Hematopoietic multipotent progenitor cell treated with erythropoietin and hydrocortisone succinate and interleukin-3 and kit ligand, for 15 days (in vitro differentiated cells): ENCODE measurements at regions not wholly inside any gene's neighbourhood (a gene's known extent, or its start where the extent isn't known, plus 50 kb on each side); places are given as distances from the start of the nearest gene placed in this dataset.
"Not testable (repeated sequence)": the region's sequence is repeated elsewhere in the genome, so short reads cannot be mapped to it uniquely, and the experiment has no call there.

Source experiments
- DNase-seq: peaks from one replicate; pipeline ENCODE4 v3.0.0-alpha.2; 2015; ENCODE audit warnings: low spot score

DNA sequence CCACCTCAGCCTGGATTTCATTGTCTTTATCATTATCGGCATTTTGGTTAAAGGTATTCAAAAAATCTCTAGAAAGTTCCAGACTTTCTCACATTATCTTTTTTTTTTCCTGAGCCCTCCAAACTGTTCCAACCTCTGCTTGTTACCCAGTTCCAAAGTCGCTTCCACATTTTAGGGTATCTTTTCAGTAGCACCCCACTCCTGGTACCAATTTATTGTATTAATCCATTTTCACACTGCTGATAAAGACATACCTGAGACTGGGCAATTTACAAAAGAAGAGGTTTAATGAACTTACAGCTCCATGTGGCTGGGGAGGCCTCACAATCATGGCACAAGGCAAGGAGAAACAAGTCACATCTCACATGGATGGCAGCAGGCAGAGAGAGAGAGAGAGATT, 145.5 kb upstream of the SSTR1 start:
- DNase-seq, result not testable (repeated sequence)

DNA sequence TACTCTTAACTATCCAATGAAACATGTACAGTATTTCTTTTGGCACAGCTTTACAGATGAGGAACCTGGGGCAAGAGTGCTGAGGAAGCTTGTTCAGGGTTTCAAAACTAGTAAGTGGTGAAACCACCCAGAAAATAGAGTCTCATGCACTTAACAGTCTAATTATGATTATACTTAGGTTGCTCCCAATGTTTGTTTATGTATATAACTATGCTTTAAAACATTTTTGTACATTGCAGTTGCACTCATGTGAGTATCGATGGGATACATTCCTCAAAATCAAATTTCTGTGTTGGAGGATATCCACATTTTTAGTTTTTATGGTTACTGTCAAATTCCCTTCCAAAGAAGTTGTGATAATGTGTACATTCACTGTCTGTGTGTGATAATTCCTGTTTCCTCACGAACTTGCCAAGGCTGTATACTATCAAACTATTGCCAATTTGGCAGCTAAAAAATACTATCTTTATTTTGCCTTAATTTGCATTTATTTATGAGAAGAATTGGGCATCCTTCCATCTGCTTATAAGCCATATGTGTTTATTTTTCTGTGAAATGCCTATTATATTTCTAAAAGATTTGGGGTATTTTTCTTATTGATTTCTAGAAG, 143.9 kb upstream of the SSTR1 start:
- no peak for DNase-seq

DNA sequence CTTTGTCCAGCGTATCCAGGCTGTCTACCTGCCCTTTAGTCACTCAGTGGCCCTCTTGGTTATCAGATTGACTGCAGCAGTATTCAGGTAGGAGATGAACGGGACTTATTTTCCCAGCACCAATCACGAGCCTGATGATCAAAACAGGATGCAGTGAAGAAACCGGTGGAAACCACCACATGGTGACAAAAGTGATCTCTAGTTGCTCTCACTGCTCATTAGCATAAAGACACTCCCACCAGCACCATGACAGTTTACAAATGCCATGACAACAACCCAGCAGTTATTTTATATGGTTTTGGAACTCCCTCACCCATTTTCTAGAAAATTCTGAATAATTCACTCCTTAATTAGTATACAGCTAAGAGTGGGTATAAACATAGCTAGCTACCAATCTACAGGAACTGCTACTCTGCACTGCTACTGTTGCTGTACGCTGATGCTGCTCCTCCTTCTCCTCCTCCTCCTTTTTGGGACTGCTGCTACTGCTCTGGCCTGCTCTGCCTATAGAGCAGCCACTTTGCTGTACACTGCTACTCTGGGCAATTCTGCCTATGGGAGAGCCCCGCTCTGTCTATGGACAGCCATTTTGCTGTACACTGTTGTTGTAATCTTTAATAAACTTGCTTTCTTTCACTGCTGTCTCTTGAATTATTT, 142.5 kb upstream of the SSTR1 start:
- DNase-seq, result no peak

DNA sequence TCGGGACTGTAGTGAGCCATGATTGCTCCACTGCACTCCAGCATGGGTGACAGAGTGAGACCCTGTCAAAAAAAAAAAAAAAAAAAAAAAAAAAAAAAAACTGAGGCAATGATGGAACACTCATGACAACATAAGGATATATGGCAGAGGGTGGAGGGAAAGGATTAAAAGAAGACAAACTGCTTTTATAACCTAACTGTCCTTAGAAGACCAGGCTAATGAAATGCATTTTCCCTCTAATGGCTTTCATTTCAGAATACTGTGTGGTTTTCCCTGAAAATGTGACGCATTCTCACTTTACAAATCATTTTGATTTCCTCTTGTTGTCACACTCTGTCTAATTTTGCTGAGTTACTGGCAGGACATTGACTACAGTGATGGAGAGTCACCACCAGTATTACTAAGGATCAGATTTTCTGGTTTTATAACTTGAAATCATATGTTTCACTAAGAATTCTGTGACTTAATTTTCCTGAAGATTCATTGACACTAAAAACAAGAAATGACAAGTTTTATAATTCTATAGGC, 137.6 kb upstream of the SSTR1 start:
- DNase-seq, result no peak

DNA sequence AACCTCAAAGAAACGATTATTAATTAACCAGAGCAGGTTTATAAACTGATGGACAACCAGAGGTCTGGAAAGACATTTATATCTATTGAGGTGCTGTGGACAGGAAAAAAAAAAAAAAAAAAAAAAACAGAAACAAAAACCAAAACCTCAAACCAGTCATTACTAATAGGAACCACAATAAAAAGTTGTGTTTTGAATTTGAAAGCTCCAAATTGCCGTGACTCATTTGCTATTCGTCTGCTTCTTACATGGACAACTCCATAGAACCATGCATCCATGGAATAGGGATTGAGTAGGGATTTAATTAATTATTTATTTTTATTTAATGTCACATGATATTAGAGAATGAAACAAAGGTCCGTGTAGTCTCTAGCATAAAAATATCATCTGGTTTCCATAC, 134.1 kb upstream of the SSTR1 start:
- no peak for DNase-seq

DNA sequence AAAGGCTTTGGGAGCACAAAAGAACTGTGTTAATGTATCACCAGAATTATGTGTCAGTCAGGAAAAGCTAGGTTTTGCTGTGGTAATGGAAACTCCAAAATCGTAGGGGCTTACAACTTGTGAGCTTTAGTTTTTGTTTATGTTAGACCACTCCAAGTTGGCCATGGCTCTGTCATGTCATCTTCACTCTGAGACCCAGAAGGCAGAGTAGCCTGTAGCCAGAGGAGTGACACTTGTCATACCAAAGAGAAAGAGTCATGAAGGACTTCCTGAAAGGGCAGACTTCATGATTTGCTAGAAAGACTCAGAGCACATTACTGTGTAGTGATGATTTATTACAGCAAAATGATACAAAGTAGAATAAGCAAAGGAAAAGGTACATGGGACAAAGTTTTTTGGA, 133.6 kb upstream of the SSTR1 start:
- no peak for DNase-seq

DNA sequence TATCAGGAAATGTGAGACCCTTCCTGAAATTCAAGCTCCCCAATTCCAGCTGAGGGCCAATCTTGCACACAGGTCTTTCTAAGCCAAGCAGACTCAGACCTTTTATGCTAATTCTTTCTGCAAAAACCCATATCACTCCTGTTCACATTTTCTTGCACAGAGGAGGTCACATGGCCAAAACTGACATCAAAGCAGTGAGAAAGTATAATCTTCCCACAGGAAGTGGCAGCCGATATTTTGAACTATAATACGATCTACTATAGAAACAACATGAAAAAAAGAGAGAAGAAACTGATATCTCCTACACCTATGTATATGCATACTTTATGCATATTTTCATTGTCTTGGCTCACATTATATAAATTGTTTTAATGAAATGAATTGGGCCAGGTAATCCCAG, 132.9 kb upstream of the SSTR1 start:
- DNase-seq, result no peak

DNA sequence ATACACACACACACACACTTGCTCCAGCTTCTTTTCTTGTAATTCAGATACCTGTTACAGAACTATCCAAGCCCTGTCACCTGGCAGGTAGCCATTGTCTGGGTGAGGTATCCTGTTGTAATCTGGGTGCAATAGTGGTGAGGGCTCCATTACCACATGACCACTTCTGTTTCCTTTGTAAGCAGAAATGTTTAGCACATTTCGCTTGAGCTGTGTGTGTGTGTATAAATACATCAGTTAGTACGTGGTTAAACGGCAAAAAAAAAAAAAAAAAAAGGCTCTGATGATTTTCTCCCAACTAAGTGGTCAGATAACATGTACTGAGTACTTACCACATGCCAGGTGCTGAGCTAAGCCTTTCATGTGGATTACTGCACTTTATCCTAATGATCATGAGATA, 129.3 kb upstream of the SSTR1 start:
- DNase-seq, result no peak

DNA sequence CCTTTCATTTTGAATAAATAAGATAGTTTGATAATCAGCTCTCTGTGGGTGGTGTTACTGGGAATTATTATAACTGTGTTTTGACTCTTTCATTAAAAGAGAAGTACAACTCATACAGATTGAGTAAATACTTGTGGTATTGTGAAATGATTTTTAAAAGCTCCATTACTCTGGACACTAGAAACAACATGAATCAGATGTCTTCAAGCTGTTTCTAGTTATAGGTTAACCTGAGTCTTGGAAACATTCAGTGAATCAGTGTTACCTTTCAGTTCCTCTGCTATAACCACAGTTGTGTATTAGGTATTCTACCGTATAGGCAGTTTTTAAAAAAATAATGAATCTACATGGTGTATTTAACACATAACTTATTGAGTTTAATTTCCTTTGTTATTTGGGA, 128.4 kb upstream of the SSTR1 start:
- no peak for DNase-seq

DNA sequence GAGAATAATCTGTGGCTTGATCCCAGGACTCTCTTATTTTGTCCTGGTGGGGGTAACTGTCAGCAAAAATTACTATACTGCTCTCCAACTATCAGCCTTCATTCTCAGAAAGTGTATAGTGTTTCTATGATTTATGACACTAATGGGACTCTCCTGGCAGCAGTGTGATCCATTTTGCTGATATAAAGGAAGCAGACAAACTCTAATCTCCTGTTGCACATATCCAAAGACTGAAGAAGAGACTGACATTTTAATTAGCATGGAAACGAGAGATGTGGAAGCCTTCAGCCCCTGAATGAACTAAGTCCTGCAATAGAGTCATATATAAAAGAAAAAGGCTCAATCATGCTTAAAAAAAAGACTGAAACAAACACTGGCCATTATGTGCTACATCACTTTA, 127.8 kb upstream of the SSTR1 start:
- no peak for DNase-seq

DNA sequence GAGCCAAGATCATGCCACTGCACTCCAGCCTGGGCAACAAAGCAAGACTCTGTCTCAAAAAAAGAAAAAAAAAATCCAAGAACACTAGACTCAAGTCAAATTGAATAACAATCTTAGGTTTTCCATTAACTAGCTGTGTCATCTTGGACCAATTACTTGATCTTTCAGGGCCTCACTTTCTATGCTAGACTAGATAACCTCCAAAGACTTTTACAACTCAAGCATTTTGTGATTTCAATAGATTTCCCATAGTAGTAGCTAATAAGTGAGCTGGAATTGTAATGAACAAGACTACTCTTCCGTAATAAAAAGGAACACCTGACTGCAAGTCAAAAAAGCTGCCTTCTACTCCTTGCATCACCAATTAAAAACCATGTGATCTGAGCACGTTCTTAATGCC, 127.0 kb upstream of the SSTR1 start:
- no peak for DNase-seq

DNA sequence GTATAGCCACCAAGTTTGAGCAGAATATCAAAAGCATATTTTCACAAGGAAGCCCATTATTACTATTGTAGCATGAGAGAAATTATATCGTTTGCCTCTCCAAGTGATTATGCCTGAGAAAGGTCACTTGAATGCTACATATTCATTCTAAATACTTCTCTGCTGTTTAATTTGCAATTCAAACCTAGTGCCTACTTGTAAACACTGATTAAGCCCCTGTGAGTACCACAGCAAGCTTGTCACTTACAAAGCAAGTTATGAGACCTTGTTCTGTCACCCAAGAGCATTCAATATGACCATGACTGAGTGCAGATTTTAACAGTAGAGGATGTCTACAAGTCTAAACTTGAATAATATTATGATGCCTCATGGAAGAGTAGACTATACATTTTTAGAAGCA, 124.7 kb upstream of the SSTR1 start:
- no peak for DNase-seq

DNA sequence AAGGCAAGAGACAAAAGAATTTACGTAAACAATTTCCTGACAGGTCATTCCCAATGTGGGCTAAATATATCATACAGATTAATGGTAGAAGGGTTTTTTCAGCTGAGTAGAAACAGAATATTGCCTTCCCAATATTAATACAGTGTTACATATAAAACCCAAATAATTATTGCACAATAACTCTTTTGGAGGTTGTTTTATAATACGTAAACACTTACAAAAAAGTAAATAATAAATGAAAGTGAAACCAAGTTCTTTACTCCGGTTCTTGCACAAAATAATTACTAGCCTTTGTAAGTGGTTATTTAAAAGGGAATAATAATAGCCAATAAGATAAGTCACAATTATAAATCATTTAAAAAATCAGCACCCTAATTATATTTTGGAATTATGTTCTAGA, 118.6 kb upstream of the SSTR1 start:
- DNase-seq, result no peak

DNA sequence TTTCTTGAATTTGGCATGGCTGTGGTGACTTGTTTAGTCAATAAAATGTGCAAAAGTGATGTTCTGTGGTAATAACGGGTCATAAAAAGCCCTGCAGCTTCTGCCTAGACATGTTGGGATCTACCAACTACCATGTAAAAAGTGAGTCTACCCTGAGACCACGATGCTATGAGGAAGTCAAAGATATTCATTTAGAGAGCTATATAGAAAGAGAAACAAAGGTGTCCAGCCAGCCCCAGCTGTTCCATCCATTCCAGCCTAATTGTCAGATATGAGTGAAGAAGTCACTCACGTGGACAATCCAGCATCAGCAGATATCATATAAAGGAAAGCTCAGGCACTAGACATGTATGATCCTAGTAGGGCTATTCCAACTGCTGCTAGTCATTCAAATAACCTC, 117.2 kb upstream of the SSTR1 start:
- no peak for DNase-seq

DNA sequence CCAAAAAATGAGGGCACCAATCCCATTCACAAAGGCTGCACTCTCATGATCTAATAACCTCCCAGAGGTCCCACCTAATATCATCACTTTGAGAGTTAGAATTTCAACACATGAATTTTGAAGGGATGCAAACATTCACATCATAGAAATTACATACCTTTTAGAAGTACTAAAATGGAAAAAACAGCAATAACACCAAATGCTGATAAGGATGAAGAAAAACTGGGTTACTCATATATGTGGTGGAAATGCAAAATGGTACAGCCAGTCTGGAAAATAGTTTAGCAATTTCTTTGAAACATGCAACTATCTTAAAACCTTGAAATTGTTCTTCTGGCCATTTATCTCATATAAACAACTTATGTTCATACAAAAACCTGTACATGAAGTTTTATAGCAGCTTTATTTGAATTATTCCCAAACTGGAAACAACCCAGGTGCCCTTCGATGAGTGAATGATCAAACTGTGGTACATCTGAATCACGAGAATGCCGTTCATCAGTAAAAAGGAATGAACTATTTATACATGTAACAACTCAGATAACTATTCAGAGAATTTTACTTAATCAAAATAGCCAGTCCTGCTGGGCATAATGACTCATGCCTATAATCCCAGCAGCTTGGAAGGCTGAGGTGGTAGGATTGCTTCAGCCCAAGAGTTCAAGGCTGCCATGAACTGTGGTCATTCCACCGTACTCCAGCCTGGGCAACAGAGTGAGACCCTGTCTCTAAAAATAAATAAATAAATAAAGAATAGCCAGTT, 109.4 kb upstream of the SSTR1 start:
- DNase-seq, result no peak

DNA sequence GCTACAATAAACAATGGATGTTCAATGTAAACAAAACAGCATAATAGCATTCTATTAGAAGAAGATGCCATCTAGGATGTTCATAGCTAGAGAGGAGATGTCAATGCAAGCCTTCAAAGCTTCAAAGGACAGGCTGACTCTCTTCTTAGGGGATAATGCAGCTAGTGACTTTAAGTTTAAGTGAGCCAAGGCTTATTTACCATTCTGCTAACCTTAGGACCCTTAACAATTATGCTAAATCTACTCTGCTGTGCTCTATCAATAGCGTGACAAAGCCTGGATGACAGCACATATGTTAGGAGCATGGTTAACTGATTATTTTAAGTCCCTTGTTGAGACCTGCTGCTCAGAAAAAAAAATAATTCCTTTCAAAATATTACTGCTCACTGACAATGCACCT, 106.0 kb upstream of the SSTR1 start:
- no peak for DNase-seq

DNA sequence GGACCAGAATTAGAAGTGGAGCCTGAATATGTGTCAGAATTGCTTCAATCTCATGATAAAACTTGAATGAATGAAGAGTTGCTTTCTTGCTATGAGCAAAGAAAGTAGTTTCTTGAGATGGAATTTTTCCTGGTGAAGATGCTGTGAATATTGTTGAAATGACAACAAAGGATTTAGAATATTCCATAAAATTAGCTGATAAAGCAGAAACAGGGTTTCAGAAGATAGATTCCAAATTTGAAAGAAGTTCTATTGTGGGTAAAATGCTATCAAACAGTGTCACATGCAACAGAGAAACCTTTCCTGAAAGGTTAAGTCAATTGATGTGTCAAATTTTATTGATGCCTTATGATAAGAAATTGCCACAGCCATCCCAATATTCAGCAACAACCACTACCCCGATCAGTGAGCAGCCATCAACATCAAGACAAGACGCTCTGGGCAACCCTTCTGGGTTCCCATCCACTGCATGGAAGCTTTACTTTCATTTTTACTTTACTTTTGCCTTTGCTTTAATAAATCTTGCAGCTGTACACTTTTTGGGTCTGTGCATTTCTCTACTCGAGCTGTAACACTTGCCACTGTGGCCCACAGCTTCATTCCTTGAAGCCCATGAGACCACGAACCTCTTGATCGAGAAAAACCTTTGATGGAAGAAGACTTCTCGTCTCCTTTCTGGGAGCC, 104.0 kb upstream of the SSTR1 start:
- no peak for DNase-seq

DNA sequence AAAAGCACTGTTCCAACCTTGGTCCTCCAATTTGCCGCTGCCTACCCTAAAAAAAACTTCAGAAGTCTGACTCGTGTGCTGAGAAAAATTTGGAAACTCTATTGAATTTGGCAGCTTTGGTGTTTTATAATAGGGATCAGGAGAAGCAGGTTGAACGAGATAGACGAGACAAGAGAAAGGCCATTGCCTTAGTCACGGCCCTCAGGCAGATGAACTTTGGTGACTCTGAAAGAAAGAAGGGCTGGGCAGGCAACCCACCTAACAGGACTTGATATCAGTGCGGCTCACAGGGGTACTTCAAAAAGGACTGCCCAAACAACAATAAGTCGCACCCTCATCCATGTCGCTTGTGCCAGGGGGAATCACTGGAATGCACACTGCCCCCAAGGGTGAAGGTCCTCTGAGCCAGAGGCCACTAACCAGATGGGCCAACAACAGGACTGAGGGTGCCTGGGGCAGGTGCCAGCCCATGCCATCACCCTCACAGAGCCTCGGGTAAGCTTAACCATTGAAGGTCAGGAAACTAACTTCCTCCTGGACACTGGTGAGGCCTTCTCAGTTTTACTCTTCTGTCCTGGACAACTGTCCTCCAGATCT, 102.5 kb upstream of the SSTR1 start:
- DNase-seq, result no peak

DNA sequence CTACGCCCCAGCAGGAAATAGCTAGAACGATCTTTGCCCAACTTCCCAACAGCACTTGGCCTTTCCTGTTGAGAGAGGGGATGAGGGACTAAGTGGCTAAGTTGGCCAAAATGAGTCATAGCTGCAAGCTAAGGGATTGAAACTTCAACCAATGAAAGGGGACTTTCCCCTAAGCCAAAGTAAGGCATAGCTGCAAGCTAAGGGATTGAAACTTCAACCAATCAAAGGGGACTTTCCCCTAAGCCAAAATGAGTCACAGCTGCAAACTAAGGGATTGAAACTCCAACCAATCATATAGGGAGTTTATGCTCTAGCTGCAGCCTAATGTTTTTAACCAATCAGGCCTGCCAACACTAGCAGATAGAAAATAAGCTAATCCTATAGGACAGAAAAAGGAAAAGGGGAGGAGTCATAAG, 100.5 kb upstream of the SSTR1 start:
- no peak for DNase-seq

DNA sequence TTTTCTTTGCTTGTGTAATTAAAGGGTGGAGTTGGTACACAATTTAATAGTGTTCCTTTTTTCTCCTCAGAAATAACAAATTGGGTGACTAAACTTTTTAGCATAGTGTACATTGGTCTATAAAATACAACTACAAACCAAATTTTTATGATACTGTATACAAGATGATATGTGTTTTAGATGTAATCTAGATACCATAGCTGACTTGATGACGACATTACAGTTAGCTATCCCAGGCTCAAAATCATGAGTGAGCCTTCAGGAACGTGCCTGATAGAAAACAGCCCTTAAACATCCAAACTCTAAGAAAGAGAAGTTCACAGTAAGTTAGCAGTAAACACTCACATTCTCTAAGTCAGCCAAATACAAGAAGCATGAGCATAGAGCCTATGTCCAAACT, 99.0 kb upstream of the SSTR1 start:
- DNase-seq, result no peak

DNA sequence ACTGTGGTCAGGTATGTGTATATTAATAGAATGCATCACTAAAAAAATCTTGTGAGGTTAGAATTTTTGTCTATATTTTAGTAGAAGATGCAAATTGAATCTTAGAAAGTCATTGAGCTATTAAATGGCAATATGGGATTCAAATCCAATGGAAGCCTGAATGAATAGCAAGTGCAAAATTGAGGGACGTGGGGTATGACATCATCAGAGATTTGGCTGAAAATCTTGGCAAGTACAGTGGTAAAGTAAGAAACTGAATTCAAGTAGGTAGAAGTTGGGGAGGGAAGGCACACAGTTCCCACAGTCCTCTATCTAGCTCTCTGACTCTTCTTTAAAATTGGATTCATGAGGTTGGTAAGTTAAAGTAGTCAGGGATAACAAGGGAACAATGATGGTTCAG, 97.4 kb upstream of the SSTR1 start:
- DNase-seq, result no peak

DNA sequence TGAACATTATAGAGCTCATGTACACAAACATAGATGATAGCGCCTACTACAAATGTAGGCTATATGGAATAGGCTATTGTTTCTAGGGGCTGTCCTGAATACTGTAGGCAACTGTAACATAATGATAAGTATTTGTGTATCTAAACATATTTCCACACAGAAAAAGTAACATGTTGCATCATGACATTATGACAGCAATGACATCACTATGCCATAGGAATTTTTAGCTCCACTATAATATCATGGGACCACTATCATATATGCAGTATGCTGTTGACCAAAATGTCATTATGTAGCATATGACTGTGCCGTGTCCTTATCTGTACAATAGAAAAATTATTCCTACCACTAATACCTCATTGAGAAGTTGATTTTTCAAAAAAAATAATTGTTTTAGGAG, 96.7 kb upstream of the SSTR1 start:
- DNase-seq, result no peak
